ENCODE measurements at regions not wholly inside any gene's neighbourhood (a gene's known extent, or its start where the extent isn't known, plus 50 kb on each side); places are given as distances from the start of the nearest gene placed in this dataset.
"Not testable (repeated sequence)": the region's sequence is repeated elsewhere in the genome, so short reads cannot be mapped to it uniquely, and the experiment has no call there.

GRCh38 chr3:68676136-68676535 is 256.2 kb downstream of the TAFA4 start:
- no peak for DNase-seq (ENCODE audit: low read depth in 2 of 2, low spot score in 1 of 2)

- DNase-seq (ENCODE audit: low read depth in 2 of 2, low spot score in 1 of 2): no peak
Observed at GRCh38 chr3:68667346-68667745, 265.0 kb downstream of the TAFA4 start.

GRCh38 chr3:68666429-68667136 is 265.8 kb downstream of the TAFA4 start:
- no peak for DNase-seq (ENCODE audit: low read depth in 2 of 2, low spot score in 1 of 2)

- no peak for DNase-seq (ENCODE audit: low read depth in 2 of 2, low spot score in 1 of 2)
Observed at GRCh38 chr3:68664276-68664675, 268.1 kb downstream of the TAFA4 start.

- DNase-seq (ENCODE audit: low read depth in 2 of 2, low spot score in 1 of 2): no peak
Observed at GRCh38 chr3:68662176-68662575, 270.2 kb downstream of the TAFA4 start.

GRCh38 chr3:68650657-68651056 is 281.7 kb downstream of the TAFA4 start:
- DNase-seq (ENCODE audit: low read depth in 2 of 2, low spot score in 1 of 2): not testable (repeated sequence)

- DNase-seq (ENCODE audit: low read depth in 2 of 2, low spot score in 1 of 2): no peak
Observed at GRCh38 chr3:68648494-68648893, 283.9 kb downstream of the TAFA4 start.

GRCh38 chr3:68631850-68632545 is 300.3 kb downstream of the TAFA4 start:
- no peak for DNase-seq (ENCODE audit: low read depth in 2 of 2, low spot score in 1 of 2)

- no peak for DNase-seq (ENCODE audit: low read depth in 2 of 2, low spot score in 1 of 2)
Observed at GRCh38 chr3:68620211-68620610, 312.1 kb downstream of the TAFA4 start.

- DNase-seq (ENCODE audit: low read depth in 2 of 2, low spot score in 1 of 2): no peak
Observed at GRCh38 chr3:68614087-68614486, 318.3 kb downstream of the TAFA4 start.

GRCh38 chr3:68571321-68571720 is 361.0 kb downstream of the TAFA4 start:
- no peak for DNase-seq (ENCODE audit: low read depth in 2 of 2, low spot score in 1 of 2)

- DNase-seq (ENCODE audit: low read depth in 2 of 2, low spot score in 1 of 2): no peak
Observed at GRCh38 chr3:68560728-68561127, 371.6 kb downstream of the TAFA4 start.

- DNase-seq (ENCODE audit: low read depth in 2 of 2, low spot score in 1 of 2): no peak
Observed at GRCh38 chr3:68535782-68536181, 396.6 kb downstream of the TAFA4 start.

GRCh38 chr3:68523330-68523729 is 409.0 kb downstream of the TAFA4 start:
- no peak for DNase-seq (ENCODE audit: low read depth in 2 of 2, low spot score in 1 of 2)

GRCh38 chr3:68515237-68515636 is 417.1 kb downstream of the TAFA4 start:
- DNase-seq (ENCODE audit: low read depth in 2 of 2, low spot score in 1 of 2): no peak

- DNase-seq (ENCODE audit: low read depth in 2 of 2, low spot score in 1 of 2): no peak
Observed at GRCh38 chr3:68504201-68504600, 428.1 kb downstream of the TAFA4 start.

GRCh38 chr3:68485845-68486244 is 446.5 kb downstream of the TAFA4 start:
- DNase-seq (ENCODE audit: low read depth in 2 of 2, low spot score in 1 of 2): not testable (repeated sequence)

- no peak for DNase-seq (ENCODE audit: low read depth in 2 of 2, low spot score in 1 of 2)
Observed at GRCh38 chr3:68485051-68485450, 447.3 kb downstream of the TAFA4 start.

- DNase-seq (ENCODE audit: low read depth in 2 of 2, low spot score in 1 of 2): no peak
Observed at GRCh38 chr3:68483601-68484000, 448.7 kb downstream of the TAFA4 start.

- no peak for DNase-seq (ENCODE audit: low read depth in 2 of 2, low spot score in 1 of 2)
Observed at GRCh38 chr3:68483041-68483440, 449.3 kb downstream of the TAFA4 start.

GRCh38 chr3:68482565-68482964 is 449.8 kb downstream of the TAFA4 start:
- DNase-seq (ENCODE audit: low read depth in 2 of 2, low spot score in 1 of 2): no peak

GRCh38 chr3:68479779-68480178 is 452.6 kb downstream of the TAFA4 start:
- DNase-seq (ENCODE audit: low read depth in 2 of 2, low spot score in 1 of 2): no peak
